ENCODE measurements at regions not wholly inside any gene's neighbourhood (a gene's known extent, or its start where the extent isn't known, plus 50 kb on each side); places are given as distances from the start of the nearest gene placed in this dataset.

DNA sequence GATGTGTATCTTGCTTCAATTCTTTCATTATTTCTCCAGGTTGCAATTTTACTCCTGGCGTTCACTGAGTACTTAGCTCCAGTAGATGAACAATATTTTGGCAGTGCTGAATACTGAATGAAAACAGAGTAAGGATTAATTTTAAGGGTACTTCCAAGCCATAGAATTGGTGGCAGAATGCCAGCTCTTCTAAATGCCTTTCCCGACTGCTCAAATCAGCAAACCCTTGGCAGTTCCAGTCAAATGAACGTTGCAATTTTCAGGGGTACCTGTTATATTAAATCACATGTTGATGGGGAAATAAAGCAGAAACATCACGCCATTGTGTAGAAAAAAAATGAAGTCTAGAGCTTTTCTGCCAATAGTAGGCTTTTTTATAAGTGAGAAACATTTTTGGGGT is 282.4 kb upstream of the RPS23 start:
- no peaks in the 10 kb centered on the region for H3K9me3 ChIP-seq
- no peak overlapping the region for H3K27ac ChIP-seq
- no peaks in the 10 kb centered on the region for H3K27me3 ChIP-seq
- no peak overlapping the region for H3K4me3 ChIP-seq
- no peaks in the 10 kb centered on the region for H3K4me1 ChIP-seq
- no peak for TF ChIP-seq POLR2A (IDR thresholded peaks at IDR 0.05)
- TF ChIP-seq, protein P1, sequence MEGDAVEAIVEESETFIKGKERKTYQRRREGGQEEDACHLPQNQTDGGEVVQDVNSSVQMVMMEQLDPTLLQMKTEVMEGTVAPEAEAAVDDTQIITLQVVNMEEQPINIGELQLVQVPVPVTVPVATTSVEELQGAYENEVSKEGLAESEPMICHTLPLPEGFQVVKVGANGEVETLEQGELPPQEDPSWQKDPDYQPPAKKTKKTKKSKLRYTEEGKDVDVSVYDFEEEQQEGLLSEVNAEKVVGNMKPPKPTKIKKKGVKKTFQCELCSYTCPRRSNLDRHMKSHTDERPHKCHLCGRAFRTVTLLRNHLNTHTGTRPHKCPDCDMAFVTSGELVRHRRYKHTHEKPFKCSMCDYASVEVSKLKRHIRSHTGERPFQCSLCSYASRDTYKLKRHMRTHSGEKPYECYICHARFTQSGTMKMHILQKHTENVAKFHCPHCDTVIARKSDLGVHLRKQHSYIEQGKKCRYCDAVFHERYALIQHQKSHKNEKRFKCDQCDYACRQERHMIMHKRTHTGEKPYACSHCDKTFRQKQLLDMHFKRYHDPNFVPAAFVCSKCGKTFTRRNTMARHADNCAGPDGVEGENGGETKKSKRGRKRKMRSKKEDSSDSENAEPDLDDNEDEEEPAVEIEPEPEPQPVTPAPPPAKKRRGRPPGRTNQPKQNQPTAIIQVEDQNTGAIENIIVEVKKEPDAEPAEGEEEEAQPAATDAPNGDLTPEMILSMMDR (IDR thresholded peaks at IDR 0.05): no peak
- intact Hi-C loops (cut with DNase I; ENCODE audit: low total_unique reads): no loop called here
- DNase-seq: no peak
- H3K36me3 ChIP-seq: no peaks in the 10 kb centered on the region

DNA sequence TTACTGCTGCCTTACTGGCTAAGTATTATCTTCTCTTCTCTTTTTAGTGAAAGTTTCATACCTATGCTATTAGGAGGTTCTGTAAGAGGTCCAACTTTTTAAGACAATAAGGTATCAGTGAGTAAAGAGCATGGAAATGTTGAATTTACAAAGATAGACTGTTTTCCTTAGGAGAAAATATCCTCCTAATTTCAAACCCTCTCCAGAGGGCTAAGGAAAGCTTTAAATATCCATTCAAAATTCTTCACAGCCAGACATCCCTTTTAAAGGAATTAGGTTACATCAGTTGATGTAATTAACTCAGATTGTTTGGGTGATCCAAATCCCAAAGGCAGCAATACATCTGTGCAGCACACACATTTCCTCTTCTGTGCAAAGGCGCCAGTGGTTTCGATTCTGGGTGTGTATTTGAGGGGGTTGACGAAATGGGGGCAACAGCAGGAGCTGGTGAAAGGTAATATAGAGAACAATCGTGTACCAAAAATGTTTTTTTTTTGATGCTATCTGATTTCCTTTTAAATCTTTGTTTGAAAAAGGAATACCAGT is 273.8 kb upstream of the RPS23 start:
- Histone ChIP-seq H3K4me3 (no peak overlapping the region), H3K36me3 (no peaks in the 10 kb centered on the region), H3K27me3 (no peaks in the 10 kb centered on the region), H3K27ac (no peak overlapping the region), H3K9me3 (no peaks in the 10 kb centered on the region), H3K4me1 (no peaks in the 10 kb centered on the region)
- DNase-seq: no peak
- intact Hi-C loops (cut with DNase I; ENCODE audit: low total_unique reads): no loop called here
- no peak for TF ChIP-seq POLR2A (IDR thresholded peaks at IDR 0.05)
- TF ChIP-seq, protein P1 (IDR thresholded peaks at IDR 0.05): no peak

DNA sequence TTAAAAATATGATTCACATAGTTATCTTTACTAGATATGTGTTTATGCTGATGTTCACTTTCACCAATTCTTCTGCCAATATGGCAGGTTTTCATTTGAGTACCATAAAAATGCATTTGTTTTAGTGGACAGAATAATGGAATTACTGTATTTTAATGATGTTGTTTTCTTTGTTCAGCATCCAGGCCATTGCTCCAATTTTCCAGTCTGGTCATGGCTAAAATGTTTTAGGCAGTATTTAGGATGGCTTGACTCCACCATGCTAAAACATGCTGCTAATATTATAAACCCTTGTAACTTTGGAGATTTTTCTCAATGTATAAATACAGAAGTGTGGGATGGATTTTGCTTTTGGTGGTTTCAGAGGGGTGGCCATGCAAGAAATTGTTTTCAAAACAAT is 273.0 kb upstream of the RPS23 start:
- Histone ChIP-seq H3K4me1 (no peaks in the 10 kb centered on the region), H3K4me3 (no peak overlapping the region), H3K36me3 (no peaks in the 10 kb centered on the region), H3K27me3 (no peaks in the 10 kb centered on the region), H3K27ac (no peak overlapping the region), H3K9me3 (no peaks in the 10 kb centered on the region)
- DNase-seq: no peak
- intact Hi-C loops (cut with DNase I; ENCODE audit: low total_unique reads): no loop called here
- TF ChIP-seq, protein P1 (IDR thresholded peaks at IDR 0.05): no peak
- TF ChIP-seq POLR2A (IDR thresholded peaks at IDR 0.05): no peak

DNA sequence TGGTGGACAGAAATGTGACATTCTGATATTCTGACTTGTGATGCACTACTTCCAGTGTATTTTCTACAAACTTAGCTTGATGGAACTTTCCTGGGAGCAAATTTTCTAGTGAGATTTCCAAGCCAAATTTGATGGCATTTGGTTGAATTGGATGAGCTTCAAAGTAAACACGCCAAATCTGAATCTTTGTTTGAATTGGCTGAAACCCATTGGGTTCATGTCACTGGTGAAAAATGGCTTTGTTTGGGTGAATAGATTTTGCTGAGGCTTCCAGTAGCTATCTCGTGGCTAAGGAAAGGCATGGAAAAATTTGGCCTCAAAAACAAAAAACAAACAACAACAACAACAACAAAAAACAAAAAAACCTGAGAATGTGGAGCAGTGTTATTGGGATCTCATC is 271.1 kb upstream of the RPS23 start:
- H3K27me3 ChIP-seq: no peaks in the 10 kb centered on the region
- no peak overlapping the region for H3K4me3 ChIP-seq
- no peaks in the 10 kb centered on the region for H3K4me1 ChIP-seq
- intact Hi-C loops (cut with DNase I; ENCODE audit: low total_unique reads): loop anchor here (5.0 kb wide), 1 partner anchor 157 kb away; no protein-coding TSS in a partner anchor
- H3K36me3 ChIP-seq: no peaks in the 10 kb centered on the region
- no peaks in the 10 kb centered on the region for H3K9me3 ChIP-seq
- DNase-seq: no peak
- H3K27ac ChIP-seq: no peak overlapping the region
- TF ChIP-seq POLR2A (IDR thresholded peaks at IDR 0.05): no peak
- TF ChIP-seq, protein P1 (IDR thresholded peaks at IDR 0.05): no peak

DNA sequence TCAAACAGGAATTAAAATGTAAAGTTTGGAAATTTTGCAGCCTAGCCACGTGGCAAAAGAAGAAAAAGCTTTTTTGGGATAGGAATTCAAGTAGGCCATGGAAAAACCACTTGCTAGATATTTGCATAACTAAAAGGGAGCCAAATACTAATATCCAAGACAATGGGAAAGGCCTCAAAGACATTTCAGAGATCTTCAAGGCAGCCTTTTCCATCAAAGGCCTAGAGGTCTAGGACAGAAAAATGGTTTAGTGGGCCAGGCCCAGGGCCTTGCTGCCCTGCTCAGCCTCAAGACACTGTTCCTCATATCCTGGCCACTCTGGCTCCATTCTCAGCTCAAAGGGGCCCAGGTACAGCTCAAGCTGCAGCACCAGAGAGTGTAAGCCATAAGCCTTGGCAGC is 265.9 kb upstream of the RPS23 start:
- Histone ChIP-seq H3K4me1 (no peaks in the 10 kb centered on the region), H3K9me3 (no peaks in the 10 kb centered on the region), H3K4me3 (no peak overlapping the region), H3K27me3 (no peaks in the 10 kb centered on the region), H3K36me3 (no peaks in the 10 kb centered on the region), H3K27ac (no peak overlapping the region)
- TF ChIP-seq, protein P1 (IDR thresholded peaks at IDR 0.05): no peak
- no peak for TF ChIP-seq POLR2A (IDR thresholded peaks at IDR 0.05)
- intact Hi-C loops (cut with DNase I; ENCODE audit: low total_unique reads): no loop called here
- DNase-seq: no peak

Measured in uterus (tissue), 3 donors.